ENCODE measurements at regions not wholly inside any gene's neighbourhood (a gene's known extent, or its start where the extent isn't known, plus 50 kb on each side); places are given as distances from the start of the nearest gene placed in this dataset.

DNA sequence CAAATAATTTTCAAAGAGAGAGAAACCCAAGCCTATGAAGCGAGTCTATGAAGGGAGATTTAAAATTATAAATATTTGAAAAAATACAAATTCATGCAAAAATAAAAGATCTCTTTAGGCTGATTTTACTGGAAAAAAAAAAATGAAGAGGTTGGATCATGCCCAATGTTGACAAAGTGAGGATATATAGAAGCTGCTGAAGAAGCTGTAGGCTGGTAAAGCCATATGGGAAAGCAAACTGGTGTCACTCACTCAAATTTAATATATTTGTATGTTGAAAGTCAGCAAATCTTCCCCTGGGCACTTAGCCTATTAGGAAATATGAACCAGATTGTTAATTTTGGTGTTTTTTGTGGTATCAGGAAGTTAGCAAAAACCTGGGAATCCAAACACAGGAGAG, 61.8 kb upstream of the BCHE start:
- DNase-seq (ENCODE audit: low spot score): no peak

DNA sequence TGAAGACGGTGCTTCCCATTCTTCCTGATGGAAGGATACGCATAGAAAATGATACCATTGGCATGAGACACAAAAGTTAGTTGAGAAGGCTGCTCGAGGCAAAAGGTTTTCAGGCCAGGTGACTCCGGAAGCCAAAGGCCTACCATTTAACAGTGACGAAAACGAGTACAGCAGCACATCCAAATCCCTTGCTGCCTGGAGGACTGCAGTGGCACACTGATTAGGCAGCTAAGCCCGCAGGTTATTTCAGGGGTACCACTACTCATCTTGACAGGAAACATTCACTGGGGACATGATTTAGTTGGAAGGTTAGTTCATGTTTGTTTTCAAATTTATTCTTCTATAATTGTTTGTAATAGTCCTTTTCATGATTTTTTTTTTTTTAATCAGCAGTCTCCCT, 59.9 kb upstream of the BCHE start:
- no peak for DNase-seq (ENCODE audit: low spot score)

DNA sequence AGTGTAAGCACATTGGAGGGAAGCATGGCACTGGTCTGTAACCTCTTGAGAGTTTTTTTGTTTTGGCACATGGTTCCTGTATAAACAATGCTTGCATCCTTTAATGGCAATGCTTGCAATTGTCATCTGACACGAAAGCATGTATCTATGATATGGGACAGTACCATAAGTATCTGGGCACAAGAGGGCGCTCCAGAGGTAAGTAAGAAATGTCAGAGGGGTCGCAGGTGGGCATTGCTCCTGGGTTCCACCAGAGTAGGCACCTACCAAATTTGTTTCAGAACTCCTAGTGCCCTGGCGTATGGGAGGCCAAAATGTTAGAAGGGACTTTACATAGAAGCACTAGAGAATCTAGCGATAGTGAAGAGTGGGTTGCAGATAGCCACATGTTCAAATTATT, 58.7 kb upstream of the BCHE start:
- no peak for DNase-seq (ENCODE audit: low spot score)

DNA sequence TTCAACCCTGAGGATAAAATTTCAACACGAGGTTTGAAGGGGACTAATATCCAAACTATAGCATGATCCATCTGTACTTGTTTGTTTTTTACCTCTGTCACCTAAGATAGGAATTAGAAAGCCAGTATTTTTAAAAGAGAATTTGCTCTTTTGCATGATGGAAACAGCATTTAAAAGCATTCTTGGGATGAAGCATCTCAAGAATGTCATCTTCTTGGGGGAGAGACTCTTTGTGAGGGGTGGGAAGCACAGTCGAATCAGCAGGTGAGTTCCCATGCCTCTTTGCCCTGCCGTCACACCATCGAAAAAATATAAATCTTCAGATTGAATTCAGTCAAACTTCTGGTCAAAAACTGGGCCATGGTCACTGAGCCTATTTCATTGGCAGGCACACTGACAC, 55.3 kb upstream of the BCHE start:
- no peak for DNase-seq (ENCODE audit: low spot score)
